ENCODE measurements at regions not wholly inside any gene's neighbourhood (a gene's known extent, or its start where the extent isn't known, plus 50 kb on each side); places are given as distances from the start of the nearest gene placed in this dataset.

DNA sequence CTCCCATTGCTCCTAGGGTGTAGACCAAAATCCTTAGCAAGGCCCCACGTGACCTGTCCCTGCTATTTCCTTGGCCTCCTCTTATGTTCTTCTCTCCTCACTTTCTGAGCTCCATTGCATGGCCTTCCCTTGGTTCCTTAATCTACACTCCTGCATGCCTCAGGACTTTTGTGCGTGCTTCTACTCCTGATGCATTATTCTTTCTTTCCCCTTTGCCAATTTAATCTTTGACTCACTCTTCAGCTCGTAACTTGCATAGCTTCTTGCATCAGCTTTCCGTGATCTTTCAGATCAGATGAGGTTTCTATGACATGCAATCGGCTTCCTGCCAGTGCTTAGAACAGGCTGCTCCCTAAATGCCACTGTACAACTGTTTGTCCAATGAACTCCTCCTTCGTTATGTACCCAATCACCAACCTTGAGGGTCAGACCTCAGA lies 261.6 kb upstream of the CADM1 start:
- BruUV-seq (replicated peaks), result no TSS peak
- POLR2A ChIA-PET, result no interaction called here
- intact Hi-C loops (cut with micrococcal nuclease; ENCODE audit: unreplicated experiment), result no loop called here

DNA sequence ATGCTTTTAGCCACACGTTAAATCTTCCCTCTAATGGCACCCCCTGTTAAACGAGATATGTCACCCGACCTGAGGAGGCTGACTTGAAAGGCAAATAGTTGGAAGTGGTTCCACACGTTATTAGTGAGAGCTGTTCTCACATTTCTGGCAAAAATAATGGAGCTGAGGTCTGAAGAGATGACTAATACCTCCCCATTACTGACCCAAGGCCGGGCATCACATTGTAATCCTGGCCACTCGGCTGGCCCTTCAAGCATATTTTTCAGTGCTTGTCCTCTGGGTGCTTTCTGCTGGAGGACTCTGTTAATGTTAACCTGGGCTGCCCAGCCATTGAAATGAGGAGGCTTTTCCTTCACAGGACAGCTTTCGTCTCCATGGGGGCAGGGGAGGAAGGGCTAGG lies 260.0 kb upstream of the CADM1 start:
- H3K9me3 ChIP-seq (ENCODE audit: control insufficient read depth, insufficient read depth, low read depth, low read length), result no peaks in the 10 kb centered on the region
- no TSS peak for BruUV-seq (replicated peaks)
- no peaks in the 10 kb centered on the region for H3K36me3 ChIP-seq (ENCODE audit: control insufficient read depth, insufficient read depth, low read length)
- DNase-seq (ENCODE audit: low read depth, low spot score), result no peak
- no peak for ATAC-seq
- no peaks in the 10 kb centered on the region for H3K27me3 ChIP-seq (ENCODE audit: control insufficient read depth, insufficient read depth, low read length)
- in situ Hi-C loops (cut with HindIII; ENCODE audit: low pct_unique_long_range_greater_than_20kb, low sequenced_read_pairs), result no loop called here
- ChIA-PET POLR2A (no interaction called here), CTCF (no interaction called here)
- intact Hi-C loops (cut with micrococcal nuclease; ENCODE audit: unreplicated experiment), result no loop called here
- H3K4me3 ChIP-seq (ENCODE audit: low read depth in 2 of 2, low read length in 2 of 2), result no peak overlapping the region
- no peak overlapping the region for H3K27ac ChIP-seq (ENCODE audit: low read length)
- TF ChIP-seq SIN3A (IDR thresholded peaks at IDR 0.05; ENCODE audit: borderline replicate concordance, insufficient read depth, low read depth, low read length) (no peak), TCF7L2 (IDR thresholded peaks at IDR 0.05; ENCODE audit: low read depth, low read length) (no peak), POLR2AphosphoS5 (IDR thresholded peaks at IDR 0.05; ENCODE audit: low read depth, low read length) (no peak)
- TF ChIP-seq, protein P1, sequence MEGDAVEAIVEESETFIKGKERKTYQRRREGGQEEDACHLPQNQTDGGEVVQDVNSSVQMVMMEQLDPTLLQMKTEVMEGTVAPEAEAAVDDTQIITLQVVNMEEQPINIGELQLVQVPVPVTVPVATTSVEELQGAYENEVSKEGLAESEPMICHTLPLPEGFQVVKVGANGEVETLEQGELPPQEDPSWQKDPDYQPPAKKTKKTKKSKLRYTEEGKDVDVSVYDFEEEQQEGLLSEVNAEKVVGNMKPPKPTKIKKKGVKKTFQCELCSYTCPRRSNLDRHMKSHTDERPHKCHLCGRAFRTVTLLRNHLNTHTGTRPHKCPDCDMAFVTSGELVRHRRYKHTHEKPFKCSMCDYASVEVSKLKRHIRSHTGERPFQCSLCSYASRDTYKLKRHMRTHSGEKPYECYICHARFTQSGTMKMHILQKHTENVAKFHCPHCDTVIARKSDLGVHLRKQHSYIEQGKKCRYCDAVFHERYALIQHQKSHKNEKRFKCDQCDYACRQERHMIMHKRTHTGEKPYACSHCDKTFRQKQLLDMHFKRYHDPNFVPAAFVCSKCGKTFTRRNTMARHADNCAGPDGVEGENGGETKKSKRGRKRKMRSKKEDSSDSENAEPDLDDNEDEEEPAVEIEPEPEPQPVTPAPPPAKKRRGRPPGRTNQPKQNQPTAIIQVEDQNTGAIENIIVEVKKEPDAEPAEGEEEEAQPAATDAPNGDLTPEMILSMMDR (IDR thresholded peaks at IDR 0.05), result no peak
- TF ChIP-seq, protein P2, sequence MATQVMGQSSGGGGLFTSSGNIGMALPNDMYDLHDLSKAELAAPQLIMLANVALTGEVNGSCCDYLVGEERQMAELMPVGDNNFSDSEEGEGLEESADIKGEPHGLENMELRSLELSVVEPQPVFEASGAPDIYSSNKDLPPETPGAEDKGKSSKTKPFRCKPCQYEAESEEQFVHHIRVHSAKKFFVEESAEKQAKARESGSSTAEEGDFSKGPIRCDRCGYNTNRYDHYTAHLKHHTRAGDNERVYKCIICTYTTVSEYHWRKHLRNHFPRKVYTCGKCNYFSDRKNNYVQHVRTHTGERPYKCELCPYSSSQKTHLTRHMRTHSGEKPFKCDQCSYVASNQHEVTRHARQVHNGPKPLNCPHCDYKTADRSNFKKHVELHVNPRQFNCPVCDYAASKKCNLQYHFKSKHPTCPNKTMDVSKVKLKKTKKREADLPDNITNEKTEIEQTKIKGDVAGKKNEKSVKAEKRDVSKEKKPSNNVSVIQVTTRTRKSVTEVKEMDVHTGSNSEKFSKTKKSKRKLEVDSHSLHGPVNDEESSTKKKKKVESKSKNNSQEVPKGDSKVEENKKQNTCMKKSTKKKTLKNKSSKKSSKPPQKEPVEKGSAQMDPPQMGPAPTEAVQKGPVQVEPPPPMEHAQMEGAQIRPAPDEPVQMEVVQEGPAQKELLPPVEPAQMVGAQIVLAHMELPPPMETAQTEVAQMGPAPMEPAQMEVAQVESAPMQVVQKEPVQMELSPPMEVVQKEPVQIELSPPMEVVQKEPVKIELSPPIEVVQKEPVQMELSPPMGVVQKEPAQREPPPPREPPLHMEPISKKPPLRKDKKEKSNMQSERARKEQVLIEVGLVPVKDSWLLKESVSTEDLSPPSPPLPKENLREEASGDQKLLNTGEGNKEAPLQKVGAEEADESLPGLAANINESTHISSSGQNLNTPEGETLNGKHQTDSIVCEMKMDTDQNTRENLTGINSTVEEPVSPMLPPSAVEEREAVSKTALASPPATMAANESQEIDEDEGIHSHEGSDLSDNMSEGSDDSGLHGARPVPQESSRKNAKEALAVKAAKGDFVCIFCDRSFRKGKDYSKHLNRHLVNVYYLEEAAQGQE (IDR thresholded peaks at IDR 0.05; ENCODE audit: insufficient read depth in 1 of 2, low read depth in 2 of 2, low read length in 1 of 2), result no peak
- H3K4me1 ChIP-seq (ENCODE audit: control insufficient read depth, insufficient read depth, low read length), result no peaks in the 10 kb centered on the region

More for the DNA sequence above, 261.6 kb upstream of the CADM1 start:
- Histone ChIP-seq H3K9me3 (ENCODE audit: control insufficient read depth, insufficient read depth, low read depth, low read length) (no peaks in the 10 kb centered on the region), H3K4me3 (ENCODE audit: low read depth in 2 of 2, low read length in 2 of 2) (no peak overlapping the region), H3K36me3 (ENCODE audit: control insufficient read depth, insufficient read depth, low read length) (no peaks in the 10 kb centered on the region), H3K4me1 (ENCODE audit: control insufficient read depth, insufficient read depth, low read length) (no peaks in the 10 kb centered on the region), H3K27me3 (ENCODE audit: control insufficient read depth, insufficient read depth, low read length) (no peaks in the 10 kb centered on the region), H3K27ac (ENCODE audit: low read length) (no peak overlapping the region)
- TF ChIP-seq, protein P1 (IDR thresholded peaks at IDR 0.05), result no peak
- TF ChIP-seq SIN3A (IDR thresholded peaks at IDR 0.05; ENCODE audit: borderline replicate concordance, insufficient read depth, low read depth, low read length) (no peak), POLR2AphosphoS5 (IDR thresholded peaks at IDR 0.05; ENCODE audit: low read depth, low read length) (no peak), TCF7L2 (IDR thresholded peaks at IDR 0.05; ENCODE audit: low read depth, low read length) (no peak)
- TF ChIP-seq, protein P2 (IDR thresholded peaks at IDR 0.05; ENCODE audit: insufficient read depth in 1 of 2, low read depth in 2 of 2, low read length in 1 of 2), result no peak
- DNase-seq (ENCODE audit: low read depth, low spot score), result no peak
- CTCF ChIA-PET, result no interaction called here
- in situ Hi-C loops (cut with HindIII; ENCODE audit: low pct_unique_long_range_greater_than_20kb, low sequenced_read_pairs), result no loop called here
- ATAC-seq, result no peak
